Brain microvascular endothelial cell (primary cell): ENCODE measurements at regions not wholly inside any gene's neighbourhood (a gene's known extent, or its start where the extent isn't known, plus 50 kb on each side); places are given as distances from the start of the nearest gene placed in this dataset.

ENCODE experiments used
- DNase-seq: peaks from one replicate; pipeline ENCODE4 v3.0.0-alpha.2; 2020
- H3K27ac ChIP-seq: fragments of 250-450 bp; sonication (Bioruptor Pico); 2 replicates; pipeline ENCODE4 v1.5.1; 2020; ENCODE audit warnings: mild to moderate bottlenecking, moderate library complexity
- H3K27me3 ChIP-seq: fragments of 250-450 bp; sonication (Bioruptor Pico); replicated peaks from 2 replicates; pipeline ENCODE4 v1.5.1; 2020; ENCODE audit warnings: mild to moderate bottlenecking
- H3K36me3 ChIP-seq: fragments of 250-450 bp; sonication (Bioruptor Pico); replicated peaks from 2 replicates; pipeline ENCODE4 v1.5.1; 2020; ENCODE audit warnings: mild to moderate bottlenecking
- H3K4me3 ChIP-seq: 2 replicates; pipeline ENCODE4 v1.5.1; 2011; ENCODE audit warnings: low read depth, mild to moderate bottlenecking, control low read depth, low read length, moderate library complexity
- CTCF ChIP-seq: IDR thresholded peaks from 2 replicates; pipeline ENCODE4 v1.5.1; 2011; ENCODE audit warnings: low read depth, mild to moderate bottlenecking, moderate library complexity, low read length, control low read depth, inconsistent platforms; ENCODE audit errors: missing control alignments
- in situ Hi-C: cut with HindIII; loops from 2 replicates; pipeline ENCODE4 v1.10.0; 2017; ENCODE audit warnings: low sequenced_read_pairs, low pct_ligation_motif_present

- DNase-seq, result no peak
- Histone ChIP-seq H3K4me3 (no peak overlapping the region), H3K36me3 (no peaks in the 10 kb centered on the region), H3K27me3 (no peaks in the 10 kb centered on the region), H3K27ac (no peak overlapping the region)
- in situ Hi-C loops, result no loop called here
- no peak for TF ChIP-seq CTCF
Measured at GRCh38 chr7:19369806-19370205, 224.6 kb upstream of the FERD3L start.

- DNase-seq, result no peak
- in situ Hi-C loops, result no loop called here
- Histone ChIP-seq H3K4me3 (no peak overlapping the region), H3K27me3 (no peaks in the 10 kb centered on the region), H3K27ac (no peak overlapping the region), H3K36me3 (no peaks in the 10 kb centered on the region)
- no peak for TF ChIP-seq CTCF
Measured at GRCh38 chr7:19369182-19369581, 224.0 kb upstream of the FERD3L start.

- no peak overlapping the region for H3K4me3 ChIP-seq
- TF ChIP-seq CTCF, result no peak
- no peaks in the 10 kb centered on the region for H3K36me3 ChIP-seq
- no peaks in the 10 kb centered on the region for H3K27me3 ChIP-seq
- in situ Hi-C loops, result no loop called here
- no peak overlapping the region for H3K27ac ChIP-seq
- DNase-seq, result no peak
Measured at GRCh38 chr7:19368491-19368925, 223.3 kb upstream of the FERD3L start.

- H3K36me3 ChIP-seq, result no peaks in the 10 kb centered on the region
- no peaks in the 10 kb centered on the region for H3K27me3 ChIP-seq
- no peak overlapping the region for H3K27ac ChIP-seq
- in situ Hi-C loops, result no loop called here
- H3K4me3 ChIP-seq, result no peak overlapping the region
- no peak for TF ChIP-seq CTCF
- no peak for DNase-seq
Measured at GRCh38 chr7:19364950-19365349, 219.7 kb upstream of the FERD3L start.

- in situ Hi-C loops, result no loop called here
- no peak overlapping the region for H3K4me3 ChIP-seq
- no peaks in the 10 kb centered on the region for H3K27me3 ChIP-seq
- peak; percentile 22 for DNase-seq
- no peaks in the 10 kb centered on the region for H3K36me3 ChIP-seq
- TF ChIP-seq CTCF, result no peak
- no peak overlapping the region for H3K27ac ChIP-seq
Measured at GRCh38 chr7:19362099-19362498, 216.9 kb upstream of the FERD3L start.

- TF ChIP-seq CTCF, result no peak
- in situ Hi-C loops, result no loop called here
- Histone ChIP-seq H3K4me3 (no peak overlapping the region), H3K36me3 (no peaks in the 10 kb centered on the region), H3K27ac (no peak overlapping the region), H3K27me3 (no peaks in the 10 kb centered on the region)
- DNase-seq, result peak; percentile 16
Measured at GRCh38 chr7:19353180-19353579, 208.0 kb upstream of the FERD3L start.
